Islet precursor cell (in vitro differentiated cells): ENCODE measurements at regions not wholly inside any gene's neighbourhood (a gene's known extent, or its start where the extent isn't known, plus 50 kb on each side); places are given as distances from the start of the nearest gene placed in this dataset.

Experiments
- DNase-seq: peaks from one replicate; pipeline ENCODE4 v3.0.0-alpha.2; 2018

DNA sequence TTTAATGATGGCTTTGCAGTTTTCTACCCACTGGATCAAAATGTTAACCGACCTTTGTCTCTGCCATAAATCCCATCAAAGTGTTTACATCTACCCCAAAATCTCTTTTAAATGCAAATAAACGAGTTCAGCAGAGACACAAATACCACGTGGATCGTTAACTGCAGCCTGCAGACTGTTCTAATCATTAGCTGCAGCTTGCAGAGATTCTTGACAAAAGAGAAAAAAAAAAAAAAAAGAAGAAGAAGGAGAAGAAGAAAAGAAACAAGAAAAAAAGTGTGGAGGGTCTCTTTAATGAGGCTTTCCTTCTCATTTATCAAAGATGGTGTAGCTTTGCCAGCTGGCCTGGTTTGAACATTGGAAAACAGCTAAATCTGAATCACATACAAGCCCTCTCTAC, 275.7 kb downstream of the NEDD1 start:
- no peak for DNase-seq

DNA sequence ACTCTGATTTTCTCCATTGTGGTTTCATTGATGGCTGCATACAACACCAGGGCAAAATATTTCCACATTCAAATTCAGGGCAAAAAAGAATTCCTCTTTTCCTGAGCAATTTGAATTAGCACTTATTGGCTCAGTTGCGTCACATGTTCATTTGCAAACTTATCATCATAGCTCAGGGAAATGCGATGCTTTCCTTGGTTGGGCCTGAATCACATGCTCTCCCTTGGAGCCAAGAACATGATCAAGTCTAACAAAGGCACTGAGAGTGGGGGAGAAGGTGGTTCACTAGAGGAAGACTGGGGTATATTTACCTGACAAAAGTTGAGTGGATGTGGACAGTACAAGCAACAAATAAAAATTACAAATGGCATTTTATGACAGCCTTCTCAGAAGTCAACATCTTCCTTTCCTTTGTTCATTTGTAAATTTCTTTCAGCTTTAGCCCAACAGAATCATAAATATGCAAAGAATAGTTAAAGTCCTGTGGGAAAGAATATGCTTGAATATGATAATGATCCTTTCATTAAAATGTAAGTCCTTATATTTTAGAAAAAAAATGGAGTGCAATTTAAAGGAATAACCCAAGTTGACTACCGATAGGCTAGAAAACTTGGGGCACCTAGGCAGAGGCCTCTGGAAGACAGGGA, 277.2 kb downstream of the NEDD1 start:
- DNase-seq, result no peak

DNA sequence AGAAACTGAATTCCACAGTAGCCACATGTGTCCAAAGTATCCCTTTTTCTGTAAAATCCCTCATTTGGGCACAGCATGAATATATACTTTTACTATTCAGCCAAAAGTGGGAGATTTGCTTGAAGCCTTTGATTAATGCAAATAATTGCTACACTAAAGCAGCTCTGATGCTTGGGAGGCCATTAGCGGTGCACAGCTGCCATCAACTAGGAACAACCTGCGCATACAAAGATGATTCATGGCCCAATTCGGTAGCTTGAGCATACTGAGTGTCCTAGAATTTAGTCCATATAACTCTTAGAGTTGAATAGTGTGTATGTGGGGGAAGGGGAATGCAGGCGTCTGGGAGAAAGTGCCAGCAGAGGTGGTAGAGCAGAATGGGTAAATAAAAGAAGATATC, 277.0 kb upstream of the RMST start:
- DNase-seq, result no peak

DNA sequence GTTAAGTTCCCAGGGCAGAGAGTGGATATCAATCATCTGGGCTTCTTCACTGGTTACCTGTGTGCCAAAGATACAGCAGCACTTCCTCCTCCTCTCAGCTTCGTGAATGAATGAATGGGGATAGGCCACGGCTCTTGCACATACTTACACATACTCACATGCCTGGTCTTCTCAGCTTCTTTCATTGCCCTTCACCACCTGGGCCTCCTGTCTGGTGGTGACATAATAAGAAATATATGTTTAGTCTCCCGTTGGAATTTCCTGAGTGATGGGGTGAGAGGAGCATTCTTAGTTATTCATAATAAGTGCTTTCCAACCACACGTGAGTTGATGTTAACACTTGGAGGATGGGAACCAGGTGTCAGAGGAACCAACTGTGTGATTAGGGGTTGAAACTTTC, 268.1 kb upstream of the RMST start:
- no peak for DNase-seq

DNA sequence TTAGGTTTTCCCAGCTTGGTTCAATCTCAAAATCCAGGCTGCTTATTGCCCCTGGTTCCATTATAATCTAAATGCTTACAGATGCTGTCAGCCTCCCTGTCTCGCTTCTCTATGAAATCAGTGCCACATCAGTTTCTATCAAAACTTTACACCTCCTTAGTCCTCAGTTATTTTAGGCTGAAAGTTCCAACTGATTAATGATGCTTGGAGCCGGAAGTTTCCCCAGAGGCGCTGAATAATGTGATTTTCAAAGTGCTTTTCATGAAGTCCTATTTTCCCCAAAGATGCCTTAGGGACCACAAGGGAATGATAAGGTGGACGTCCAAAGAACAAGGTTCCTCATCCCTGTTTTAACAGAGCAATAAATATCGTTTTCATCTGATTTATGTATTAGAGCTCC, 262.4 kb upstream of the RMST start:
- no peak for DNase-seq

DNA sequence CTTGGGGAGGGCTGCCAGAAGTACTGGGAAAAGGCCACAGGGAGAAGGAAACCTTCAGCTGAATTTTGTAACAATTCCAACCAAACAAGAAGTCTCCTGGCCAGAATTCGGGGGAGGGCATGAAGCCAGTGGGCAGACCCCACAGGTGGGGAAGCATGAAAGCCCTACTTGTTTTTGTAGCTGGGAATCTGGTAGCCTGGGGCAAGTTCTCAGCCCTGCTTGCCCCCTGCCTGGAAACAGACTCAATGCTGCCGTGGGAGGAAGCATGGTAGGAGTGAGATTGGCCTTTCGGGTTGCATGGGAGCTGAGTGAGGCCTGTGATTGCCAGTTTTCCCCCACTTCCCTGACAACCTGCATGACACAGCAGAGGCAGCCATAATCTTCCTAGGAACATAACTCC, 259.2 kb upstream of the RMST start:
- peak; percentile 60 for DNase-seq

DNA sequence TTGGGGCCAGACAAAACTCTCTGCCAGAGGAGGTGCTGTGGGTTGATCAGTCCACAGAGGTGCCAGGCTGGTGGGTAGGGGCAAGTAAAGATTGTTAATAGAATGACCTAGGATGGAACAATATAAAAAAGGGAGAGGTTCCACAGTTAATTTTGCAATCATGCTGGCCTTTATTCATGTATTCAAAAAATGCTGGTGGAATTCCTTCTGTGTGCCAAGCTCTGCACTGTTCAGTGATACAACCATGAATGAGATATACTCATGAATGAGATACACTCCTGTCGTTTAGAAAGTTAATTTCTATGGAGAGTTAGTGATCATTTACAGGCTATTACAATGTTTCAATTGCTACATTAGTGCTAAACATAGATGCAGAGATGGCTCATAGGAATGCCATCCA, 252.6 kb upstream of the RMST start:
- no peak for DNase-seq

DNA sequence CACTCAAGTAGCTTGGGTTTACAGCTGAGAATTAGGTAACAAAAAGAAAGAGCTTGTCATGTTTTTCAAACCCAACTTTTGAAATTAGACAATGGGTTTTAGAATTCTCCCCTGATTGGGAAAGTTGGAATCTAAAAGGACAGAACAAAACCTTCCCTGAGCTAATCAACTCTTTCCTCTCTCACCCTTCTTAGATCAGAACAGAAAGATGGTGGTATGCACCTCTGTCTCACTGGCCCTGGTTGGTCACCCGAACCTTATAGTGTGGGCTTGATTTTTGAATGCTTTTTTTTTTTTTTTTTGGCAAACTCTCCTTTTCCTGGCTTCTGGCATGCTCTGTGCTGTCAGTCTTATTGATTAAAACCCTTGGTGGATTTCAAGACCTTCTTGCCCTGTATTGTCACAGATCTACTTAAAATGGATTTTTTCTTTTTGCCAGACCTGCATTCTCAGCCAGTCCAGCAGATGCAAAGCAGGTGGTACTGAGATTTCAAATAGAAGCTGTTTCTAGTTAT, 251.1 kb upstream of the RMST start:
- no peak for DNase-seq

DNA sequence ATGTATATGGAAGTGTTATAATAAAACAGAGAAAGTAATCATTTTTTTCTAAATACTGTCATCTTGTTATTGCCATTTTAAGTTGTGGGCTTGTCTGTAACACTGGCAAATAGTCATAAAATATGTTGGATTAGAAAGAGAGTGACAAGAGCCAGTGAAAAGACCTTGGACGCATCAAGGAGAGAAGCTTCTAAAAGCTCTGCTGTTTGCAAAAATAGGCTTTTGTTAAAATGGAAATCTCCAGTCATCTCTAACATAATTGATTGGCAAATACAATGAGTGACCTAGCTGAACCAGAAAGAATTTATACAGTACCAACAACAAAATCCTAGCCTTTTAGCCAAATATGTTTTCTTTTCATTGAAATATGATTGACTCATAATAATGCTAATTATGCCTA, 245.8 kb upstream of the RMST start:
- no peak for DNase-seq

DNA sequence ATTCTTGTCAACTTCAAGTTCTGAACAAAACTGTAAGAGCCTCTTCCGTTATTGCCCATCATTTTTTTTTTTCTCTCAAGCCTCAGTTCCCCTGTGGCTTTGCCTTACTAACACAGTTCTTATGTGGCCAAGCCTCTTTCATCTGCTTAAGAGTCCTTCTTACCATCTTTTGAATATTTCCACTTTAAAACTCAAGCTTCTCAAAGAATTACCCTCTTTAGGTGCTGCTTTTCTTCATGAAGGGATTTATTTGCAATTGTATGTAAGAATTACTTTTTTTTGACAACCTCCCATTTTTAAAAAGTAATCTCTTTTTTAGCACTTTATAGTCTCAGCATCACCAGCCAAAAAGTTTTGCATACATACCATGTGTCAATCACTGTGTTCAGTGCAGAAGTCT, 240.2 kb upstream of the RMST start:
- DNase-seq, result no peak

DNA sequence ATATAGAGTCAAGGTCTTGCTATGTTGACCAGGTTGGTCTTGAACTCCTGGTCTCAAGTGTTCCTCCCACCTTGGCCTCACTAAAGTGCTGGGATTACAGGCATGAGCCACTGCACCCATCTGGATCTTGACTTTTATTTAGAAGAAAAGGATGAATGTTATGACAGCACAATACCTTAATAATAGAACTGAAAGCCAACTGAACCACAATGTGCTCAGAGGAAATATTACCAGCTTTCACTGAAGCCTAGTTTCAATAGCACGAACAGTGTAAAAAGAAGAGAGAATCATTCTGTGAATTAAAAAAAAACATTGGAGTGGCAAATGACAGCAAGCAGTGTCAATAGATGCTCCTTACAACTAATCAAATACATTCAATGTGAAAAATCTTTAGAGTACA, 239.2 kb upstream of the RMST start:
- no peak for DNase-seq

DNA sequence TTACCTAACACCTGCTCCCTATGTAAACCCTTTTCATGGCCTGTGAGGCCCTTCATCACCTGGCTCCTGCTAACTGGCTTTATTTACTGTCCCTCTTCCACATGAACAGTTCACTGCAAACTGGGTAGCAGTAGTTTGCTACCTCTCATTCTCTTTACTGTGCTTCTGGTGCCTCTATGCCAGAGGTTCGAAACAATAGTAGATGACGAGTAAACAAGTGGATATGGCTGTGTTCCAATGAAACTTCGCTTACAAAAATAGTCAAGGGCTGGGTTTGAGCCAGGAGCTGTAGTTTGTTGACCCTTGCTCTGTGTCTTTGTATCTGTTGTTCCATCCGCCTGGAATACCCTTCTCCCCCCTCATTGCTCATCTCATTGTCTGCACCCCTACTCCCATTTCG, 233.6 kb upstream of the RMST start:
- no peak for DNase-seq

DNA sequence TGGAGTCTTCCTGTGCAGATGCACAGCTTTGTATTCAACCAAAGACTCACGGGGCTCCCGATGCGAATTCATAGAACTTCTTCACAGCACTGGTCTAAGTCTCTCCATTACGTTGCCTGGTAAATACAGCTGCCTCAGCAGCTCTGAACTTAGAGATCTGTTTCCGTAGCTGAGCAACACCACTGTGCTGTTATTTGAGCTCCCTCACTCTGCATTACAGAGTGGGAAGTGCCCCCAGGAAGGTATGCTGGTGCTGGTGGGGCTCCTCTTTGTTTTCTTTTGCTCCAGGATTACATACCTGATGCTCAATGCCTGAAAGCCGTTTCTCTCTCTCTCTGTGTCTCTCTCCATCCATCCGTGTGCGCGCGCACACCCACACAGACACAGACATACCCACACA, 227.5 kb upstream of the RMST start:
- no peak for DNase-seq

DNA sequence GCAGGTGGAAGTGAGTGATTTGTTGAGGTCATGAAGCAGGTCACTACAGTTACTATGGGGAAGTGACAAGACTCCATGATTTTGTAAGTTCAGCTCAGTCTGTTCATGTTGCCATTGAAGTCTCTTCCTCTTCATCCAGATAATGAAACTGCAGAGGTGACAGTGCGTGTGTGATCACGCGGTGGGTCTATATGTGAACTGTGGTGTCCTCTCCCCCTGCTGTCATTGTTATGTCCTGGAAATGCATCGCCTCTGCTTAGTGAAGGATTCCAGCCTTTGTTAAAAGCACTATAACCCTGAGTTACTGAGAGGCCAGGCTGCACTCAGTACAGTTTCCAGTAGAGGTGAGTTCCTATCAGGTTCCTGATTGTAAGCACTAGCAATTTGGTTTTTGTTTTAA, 216.2 kb upstream of the RMST start:
- no peak for DNase-seq

DNA sequence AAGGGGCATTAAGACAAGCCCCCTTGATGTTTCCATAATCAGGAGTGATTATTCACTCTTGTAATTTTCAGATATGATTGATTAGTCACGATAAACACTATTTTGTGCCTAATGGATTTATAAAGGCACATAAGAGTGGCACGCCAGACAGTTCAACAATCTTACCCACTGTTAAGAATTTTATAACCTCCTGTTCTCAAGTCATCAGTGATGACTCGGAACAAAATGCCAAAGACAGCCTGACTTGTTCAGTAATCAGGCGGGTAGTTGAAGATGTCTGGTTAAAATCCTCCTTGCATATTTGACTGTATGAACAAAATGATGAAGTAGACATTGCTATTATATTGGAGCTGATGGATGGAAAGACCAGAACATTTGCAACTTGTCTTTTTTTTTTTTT, 212.1 kb upstream of the RMST start:
- no peak for DNase-seq

DNA sequence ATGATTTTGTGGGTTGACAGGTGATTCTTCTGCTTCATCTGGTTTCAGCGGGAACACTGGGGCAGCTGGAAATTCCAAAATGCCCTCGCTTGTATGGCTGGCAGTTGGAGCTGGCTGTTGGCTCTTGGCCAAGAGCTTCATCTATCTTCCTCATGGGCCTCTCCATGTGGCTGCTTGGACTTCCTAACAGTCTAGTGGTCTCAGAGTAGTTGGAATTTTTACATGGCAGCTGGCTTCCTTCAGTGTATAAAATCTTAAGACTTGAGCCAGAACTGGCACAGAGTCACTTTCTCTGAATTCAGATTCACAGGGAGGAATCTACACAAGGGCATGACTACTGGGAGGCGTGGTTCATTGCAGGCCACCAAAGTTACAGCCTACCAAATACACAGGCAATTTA, 204.9 kb upstream of the RMST start:
- no peak for DNase-seq

DNA sequence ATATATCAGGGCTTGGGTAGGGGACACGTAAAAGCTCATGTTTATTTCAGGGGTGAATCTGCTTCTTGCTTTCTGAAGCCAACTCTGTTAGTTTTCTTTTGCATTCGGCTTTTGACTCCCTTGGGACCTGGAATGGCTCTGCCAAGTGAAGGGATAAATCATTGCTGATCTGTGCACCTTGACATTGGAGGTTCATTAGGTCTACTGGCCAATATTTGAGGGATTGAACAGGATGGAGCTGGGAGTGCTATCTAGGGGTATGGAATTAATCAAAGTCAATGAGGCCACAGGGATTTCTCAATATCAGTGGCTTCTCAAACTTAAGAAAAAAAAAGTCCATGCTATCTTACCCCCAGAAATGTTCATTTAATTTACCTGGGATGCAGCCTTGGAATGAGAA, 203.5 kb upstream of the RMST start:
- DNase-seq, result no peak

DNA sequence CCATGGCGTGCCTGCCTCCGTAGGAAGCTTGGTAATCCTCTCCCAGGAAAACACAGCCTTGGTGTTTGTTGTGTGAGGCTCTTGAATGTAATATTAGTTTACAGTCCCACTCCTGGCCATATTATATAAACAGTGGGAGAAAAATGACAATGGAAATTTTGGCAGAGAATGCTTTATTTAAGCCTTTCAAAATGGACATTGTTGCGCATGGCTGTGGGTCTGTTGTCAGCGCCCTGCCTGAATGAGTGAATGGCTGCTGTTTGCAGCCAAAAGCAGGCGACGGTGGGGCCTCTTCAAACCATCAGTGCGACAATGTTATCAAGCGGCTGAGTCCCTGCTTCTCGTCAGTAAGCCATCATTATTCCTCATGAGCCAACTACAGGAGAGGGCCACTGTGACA, 201.8 kb upstream of the RMST start:
- no peak for DNase-seq

DNA sequence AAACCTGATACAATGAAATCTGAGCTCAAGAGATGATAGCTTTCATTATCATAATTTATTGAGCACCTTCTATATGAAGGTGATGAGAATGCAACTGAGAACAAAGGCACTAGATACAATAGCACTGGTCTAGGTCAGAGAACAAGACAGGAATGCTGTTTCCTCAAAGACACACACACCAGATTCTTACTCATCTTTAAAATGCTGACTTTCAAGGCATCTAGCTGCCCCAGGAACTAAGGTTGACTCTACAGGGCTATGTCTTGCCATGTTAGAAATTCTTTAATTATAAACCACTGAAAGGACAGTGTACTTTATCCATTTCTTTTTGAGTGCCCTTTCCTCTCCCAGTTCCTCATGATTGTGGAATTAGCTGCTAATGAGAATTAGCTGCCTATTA, 195.4 kb upstream of the RMST start:
- DNase-seq, result no peak

DNA sequence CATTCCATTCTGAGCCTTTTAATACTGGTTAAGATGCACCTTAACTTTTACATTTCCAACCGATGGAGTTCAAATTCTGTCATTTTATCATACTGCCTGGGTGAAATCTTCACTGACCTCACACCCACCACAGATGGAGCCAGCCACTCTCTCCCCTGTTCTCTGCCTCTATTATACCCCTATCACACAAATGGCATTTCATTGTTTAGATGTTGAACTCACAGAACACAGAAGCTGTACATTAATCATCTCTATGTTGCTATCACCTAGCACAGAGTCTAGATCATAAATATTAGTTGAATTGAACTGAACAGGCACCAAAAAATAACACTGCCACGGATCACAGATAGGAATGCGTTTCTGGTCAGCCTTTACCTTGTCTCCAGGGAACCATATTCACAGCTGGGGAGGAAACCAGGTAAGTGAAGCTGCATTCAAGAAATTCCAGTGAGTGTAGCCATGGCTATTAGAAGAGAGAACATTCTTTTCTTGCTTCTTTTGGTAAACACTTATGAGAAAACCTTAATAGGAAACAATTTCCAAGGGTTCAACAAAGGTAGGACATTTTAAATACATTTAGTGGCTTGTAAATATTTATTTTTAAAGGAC, 194.9 kb upstream of the RMST start:
- peak; percentile 73 for DNase-seq

DNA sequence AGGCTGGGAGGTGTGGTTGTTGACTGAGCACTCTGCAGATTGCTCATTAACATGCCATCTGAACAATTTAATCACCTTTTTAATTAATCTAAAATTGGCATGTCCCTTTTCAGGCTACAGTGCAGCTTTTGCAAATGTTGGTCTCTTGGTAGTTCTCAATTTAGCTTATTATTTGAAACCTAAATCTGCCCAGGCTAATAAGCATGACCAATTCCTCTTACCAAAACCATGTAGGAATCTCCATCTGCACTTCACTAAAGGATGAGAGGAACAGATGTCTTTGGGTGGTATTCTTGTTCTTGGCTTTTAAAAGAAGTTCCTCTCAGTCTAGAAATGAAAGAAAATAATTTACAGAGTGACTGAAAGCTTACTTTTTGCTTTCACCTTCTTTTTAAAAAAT, 190.1 kb upstream of the RMST start:
- no peak for DNase-seq

DNA sequence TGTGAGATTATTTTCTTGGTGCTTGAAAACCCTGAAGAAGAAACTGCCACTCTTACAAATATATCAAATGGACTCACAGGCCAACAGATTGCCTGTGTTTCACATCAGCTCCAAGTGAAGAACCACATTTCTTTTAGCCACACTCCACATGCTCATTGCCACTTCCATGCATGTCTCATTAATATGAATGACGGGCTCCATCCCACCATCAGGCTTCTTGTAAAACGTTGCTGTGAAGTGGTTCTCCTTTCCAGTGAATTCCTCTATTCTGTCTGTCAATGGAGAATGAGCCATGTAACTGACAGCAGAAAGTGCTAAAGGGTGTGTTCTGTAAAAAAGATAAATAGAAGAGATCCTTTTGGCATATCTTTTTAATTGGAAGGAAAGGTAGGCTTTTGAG, 188.2 kb upstream of the RMST start:
- DNase-seq, result no peak

DNA sequence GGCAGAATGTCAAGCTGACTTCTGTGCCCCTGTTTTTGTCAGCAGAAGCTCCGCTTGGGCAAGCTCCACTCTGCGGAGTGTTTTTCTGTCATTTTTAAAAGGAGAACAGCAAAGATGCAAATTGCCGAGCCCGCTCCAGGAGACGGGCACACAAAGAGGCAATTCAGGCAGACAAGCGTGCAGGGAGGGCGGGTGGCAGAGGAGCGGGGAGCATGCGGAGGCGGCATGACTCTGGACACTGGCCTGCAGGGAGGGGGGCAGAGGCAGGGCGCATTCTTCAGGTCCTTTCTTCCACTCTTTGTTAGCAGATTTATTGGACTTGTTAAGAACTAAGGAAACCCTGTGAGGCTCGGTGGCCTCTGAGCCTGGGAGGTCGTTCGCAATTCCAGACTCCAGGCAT, 187.3 kb upstream of the RMST start:
- peak; percentile 93 for DNase-seq

DNA sequence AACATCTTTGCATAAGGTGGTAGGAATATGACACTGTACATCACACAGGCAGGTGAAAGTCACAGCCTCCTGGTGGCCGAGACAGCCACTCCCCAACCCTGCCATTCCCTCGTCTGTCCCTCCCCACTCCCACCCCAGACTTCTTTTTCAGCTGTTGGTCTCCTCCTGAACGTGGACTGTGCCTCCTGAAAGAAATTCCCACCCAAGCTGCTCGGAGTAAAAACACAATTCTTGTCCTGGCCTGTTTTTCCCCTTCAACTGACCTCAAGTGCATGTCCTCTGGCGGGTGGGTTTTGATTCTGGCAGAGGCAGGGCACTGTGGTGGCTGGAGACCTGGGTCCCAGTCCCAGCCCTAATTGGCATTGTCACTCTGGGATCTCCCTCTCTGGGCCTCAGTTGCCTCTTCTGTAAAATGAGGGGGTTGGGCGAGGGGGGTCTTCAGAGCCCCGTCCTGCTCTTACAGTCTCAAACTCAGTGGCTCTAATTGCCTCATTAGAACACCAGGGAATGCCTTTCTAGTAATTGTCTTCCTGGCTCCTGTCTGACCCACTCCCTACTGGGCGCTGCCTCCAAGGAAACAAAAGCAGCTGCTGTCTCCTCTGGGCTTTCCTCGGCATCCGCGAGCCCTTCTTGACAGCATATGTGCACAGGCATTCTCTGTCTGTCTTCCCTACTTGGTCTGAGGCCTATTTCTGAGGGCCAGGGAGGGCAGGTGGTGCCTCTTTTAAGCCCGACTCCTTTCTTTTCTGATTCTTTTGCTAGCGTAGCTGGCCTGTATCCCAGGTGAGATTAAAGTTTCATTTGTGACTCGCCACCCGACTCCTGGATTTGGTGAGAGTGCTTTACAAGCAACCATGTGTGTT, 186.6 kb upstream of the RMST start:
- DNase-seq, result peak; percentile 93
